GM19397 (cell line): ENCODE measurements at regions not wholly inside any gene's neighbourhood (a gene's known extent, or its start where the extent isn't known, plus 50 kb on each side); places are given as distances from the start of the nearest gene placed in this dataset.
A peak's percentile ranks its signal among the peaks of the same experiment; 100 is the strongest.

Experiments
- ATAC-seq: cut with Tn5 transposase; IDR thresholded peaks from one replicate; pipeline ENCODE4 v1.9.1; 2021; ENCODE audit warnings: mild to moderate bottlenecking, moderate library complexity; ENCODE audit not compliant: unreplicated experiment

DNA sequence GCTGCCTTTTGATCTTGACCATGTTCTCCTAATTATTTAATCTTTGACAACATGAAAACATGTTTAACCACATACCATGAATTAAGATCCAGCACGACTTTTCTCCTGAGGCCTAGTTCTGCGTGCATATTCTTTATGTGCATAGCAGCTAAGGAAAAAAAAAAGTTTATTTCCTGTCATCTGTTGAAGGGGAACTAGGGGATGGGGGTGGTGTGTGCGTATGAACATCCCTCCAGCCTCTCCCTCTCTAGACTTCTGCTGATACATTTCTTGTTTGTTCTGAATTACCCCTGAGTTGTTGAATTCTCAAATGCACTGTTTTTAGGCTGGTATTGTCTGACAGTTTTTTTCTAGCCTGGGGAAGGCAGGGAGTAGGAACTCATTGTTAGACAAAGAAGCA lies 543.3 kb downstream of the FGF9 start:
- ATAC-seq = no peak

- no peak for ATAC-seq
Measured at GRCh38 chr13:22218797-22219196, 547.9 kb downstream of the FGF9 start.

- no peak for ATAC-seq
Measured at GRCh38 chr13:22219709-22220108, 548.8 kb downstream of the FGF9 start.

DNA sequence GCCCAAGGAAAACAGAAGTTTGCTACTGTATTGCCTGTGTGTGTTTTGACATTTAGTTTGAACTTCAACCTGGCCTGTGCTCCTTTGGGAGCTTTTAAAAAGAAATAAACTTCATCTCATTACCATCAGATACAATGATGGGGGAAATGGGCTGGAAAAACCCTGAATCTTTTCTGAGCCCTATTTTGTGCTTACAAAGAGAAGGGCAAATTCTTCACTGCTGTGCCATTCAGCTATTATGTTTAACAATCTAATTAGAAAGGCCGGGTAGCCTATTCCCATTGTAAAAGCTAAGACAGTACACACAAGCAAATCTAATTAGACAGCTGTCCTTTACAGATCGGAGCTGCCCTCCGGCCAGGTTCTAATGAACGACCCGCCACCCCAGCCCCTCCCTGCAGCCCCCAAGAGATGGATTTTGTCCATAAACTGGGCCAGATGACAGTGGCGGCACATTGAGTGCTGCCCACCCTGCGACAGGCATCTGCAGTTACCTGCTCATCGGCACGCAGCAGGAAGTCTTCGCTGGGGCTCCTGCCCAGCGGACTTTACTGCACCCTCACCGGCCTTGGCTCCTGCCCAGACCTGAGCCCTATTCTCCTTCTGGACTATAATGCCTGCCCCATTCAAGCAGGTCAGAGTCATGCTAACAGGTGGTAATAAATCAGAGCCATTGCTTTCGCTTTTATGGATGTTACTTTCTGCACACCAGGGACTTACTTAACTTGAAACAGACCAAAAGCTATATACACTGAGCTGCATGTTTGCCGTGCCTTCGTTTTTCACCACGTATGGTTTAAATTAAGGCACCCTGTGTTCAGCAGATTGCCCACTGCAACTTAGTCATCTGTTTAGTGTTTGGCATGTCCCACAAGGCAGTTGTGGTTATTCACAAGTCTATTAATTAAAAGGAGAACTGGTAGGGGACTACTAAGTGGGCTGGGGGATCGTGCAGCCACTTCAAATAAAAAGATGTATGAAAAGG lies 549.6 kb downstream of the FGF9 start:
- ATAC-seq = no peak

DNA sequence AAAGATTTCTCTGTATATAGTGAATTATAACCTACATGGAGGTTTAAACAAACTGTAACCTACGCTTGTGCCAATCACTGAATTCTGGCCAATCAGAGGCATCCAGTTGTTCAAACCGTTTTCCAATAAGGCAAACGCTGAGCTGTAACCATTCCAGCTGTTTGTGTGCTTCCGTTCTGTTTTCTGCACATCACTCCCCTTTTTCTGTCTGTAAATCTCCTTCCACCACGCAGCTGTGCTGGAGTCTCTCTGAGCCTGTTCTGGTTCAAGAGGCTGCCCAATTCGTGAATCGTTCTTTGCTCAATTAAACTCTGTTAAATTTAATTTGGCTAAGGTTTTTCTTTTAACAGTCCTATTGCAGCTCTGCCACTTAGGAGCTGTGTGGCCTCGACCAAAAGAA lies 552.5 kb downstream of the FGF9 start:
- ATAC-seq = no peak

- no peak for ATAC-seq
Measured at GRCh38 chr13:22226086-22226485, 555.2 kb downstream of the FGF9 start.

GRCh38 chr13:22227895-22228294 lies 557.0 kb downstream of the FGF9 start:
- peak; percentile 45 for ATAC-seq

GRCh38 chr13:22229916-22230315 lies 559.0 kb downstream of the FGF9 start:
- no peak for ATAC-seq

DNA sequence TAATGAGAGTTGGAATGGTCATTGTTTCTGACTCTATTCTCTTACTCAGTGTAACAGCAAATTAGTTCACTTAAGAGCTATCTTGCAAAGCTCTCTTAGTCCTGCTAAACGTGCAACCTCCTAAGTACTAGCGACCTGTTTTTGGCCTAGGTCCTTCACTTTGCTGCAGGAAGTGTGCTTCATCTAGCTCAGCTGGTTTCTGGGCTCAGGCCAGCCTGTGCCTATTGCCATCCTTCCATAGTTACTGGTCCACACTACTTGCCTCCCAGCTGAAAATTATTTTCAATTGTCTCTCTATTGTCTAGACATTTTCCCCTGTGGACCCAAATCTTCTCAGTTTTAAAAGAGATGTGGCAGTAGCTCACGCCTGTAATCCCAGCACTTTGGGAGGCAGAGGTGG lies 561.3 kb downstream of the FGF9 start:
- ATAC-seq = no peak

GRCh38 chr13:22235285-22235949 lies 564.5 kb downstream of the FGF9 start:
- peak; percentile 60 for ATAC-seq

- ATAC-seq = no peak
Measured at GRCh38 chr13:22235950-22236290, 565.0 kb downstream of the FGF9 start.

DNA sequence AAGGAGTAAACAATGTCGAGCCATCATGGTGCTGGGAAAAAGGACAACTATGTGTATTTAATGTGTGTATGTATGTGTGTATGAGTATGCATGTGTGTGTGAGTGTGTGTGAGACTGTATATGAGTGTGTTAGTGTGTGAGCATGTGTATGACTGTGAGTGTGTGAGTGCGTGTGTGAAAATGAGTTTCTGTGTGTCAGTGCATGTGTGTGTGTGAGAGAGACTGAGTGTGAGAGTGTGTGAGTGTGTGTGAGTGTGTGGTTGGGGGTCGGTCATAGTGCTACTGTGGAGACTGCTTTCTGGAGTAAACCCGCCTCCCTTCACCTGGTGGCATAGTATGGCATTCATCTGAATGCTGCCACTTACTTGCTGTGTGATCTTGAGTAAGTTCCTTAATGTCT lies 567.4 kb downstream of the FGF9 start:
- ATAC-seq = no peak

DNA sequence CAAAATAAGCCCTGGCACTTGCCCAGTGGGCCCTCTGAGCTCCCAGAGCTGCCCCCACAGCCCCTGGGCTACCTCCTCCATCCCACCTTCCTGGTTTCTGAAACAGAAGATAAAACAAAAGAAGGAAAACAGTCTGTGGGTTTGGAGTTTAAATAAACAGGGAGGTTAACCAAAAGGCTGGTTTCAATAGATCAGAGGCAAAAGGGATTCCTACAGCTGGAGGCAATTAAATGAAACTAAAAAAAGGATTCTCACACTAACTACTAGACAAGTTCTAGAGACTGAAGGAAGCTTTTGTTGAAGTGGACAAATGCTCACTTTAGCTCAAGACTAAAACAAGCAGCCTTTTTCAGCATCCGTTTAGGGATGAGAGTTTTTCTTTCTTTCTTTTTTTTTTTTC lies 569.8 kb downstream of the FGF9 start:
- no peak for ATAC-seq

DNA sequence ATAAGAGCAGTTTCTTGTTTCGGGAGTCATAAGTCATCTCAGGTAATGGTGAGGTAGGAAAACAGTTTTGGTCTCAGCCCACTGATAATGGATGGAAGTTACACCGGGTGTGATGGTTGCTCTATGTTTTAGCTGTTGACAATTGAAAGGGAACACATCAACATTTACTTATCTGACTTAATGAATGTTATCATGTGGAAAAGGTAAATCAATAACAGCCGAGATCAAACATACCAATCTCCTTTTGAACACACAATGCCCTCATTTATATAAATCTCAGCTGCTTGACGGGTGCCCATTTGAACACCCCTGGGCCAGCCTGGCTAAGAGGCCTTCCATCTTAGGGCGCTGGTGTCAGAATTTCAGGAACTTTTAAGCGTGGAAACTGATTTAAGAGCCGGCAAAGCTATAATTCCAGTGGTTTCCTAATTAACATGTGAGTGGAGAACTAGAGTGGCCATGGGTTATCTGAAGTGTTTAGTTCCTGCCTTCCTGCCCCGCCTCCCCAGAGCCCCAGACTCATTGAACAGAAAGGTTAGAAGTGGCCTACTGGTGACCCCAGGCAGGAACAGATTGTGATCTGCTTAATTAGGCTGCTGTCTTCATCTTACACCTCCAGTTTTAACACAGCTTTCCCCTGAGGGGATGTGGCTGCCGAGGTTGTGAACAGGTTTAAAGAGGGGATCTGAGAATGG lies 572.7 kb downstream of the FGF9 start:
- no peak for ATAC-seq

DNA sequence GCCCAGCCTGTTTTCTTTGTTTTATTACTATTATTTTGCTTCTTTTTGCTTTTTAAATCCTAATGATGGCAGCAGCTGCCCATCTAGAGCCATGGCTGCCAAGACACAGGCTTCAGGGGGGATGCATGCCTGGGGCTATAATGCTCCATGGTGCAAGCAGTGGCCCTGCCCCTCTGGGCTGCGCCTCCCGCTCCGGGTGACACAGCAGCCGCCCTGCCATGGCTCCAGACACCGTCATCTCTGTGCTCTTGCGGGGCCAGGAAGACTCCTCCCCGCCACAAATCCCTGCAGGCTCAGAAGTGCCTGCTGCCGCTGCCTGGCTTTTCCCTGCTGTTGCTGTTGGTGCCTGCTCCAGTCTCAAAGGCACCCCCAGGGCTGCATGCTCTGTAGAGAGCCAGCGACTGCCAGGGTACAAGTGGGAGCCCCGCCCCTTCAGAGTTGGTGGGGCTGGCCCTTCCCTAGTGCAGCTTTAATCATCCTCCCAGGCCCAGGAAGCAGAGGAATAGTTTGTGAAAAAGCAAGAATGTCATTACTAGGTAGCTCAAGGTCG lies 581.5 kb downstream of the FGF9 start:
- ATAC-seq = no peak

DNA sequence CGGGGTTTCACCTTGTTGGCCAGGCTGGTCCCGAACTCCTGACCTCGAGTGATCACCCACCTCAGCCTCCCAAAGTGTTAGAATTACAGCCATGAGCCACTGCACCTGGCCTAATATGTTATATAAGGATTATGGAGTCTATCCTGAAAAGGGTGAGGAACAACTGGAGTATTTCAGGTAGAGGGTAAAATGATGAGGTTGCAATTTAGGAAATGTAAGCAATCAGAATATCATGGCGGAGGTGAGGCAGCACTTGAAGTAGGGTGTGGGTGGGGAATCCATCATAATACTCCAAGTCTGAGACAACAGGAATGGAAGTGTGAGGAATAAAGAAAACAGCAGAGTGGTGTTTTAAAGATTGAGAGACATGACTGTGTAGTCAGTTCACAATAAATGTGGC lies 582.2 kb downstream of the FGF9 start:
- ATAC-seq = no peak

- no peak for ATAC-seq
Measured at GRCh38 chr13:22256111-22256639, 585.3 kb downstream of the FGF9 start.

GRCh38 chr13:22262001-22262885 lies 591.4 kb downstream of the FGF9 start:
- ATAC-seq = no peak

DNA sequence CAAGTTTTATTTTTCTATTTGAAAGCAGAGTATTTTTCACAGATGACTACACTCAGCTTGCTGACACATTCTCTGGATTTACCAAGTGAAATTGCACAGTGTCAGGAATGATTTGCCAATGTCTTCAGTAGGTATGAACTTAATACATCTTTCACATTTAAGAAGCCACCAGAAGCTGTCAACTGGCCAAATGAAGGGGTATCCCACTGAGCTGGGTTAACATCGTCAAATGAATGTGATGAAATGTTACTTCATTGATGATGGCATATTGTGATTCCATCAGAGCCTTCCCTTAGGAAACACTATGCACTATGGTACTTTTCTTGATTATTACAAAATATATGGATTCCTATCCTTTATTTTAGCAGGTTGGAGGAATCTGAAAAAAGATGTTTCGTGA lies 592.3 kb downstream of the FGF9 start:
- no peak for ATAC-seq

- no peak for ATAC-seq
Measured at GRCh38 chr13:22265563-22265962, 594.7 kb downstream of the FGF9 start.
